IMR-90 (cell line): ENCODE measurements at regions not wholly inside any gene's neighbourhood (a gene's known extent, or its start where the extent isn't known, plus 50 kb on each side); places are given as distances from the start of the nearest gene placed in this dataset.

Experiments
- ATAC-seq: fragments of 200-7000 bp; cut with Tn5 transposase; 2 replicates; pipeline ENCODE4 v1.9.1; 2020; ENCODE audit warnings: low read depth, mild to moderate bottlenecking, moderate library complexity
- BruUV-seq: library from RNA; stranded (reverse); fragments of 400-500 nt; replicated peaks from 2 replicates; lab custom pipeline; 2021; lab: Mats Ljungman, UMichigan
- CTCF ChIA-PET: fragments of 300-600 bp; formaldehyde crosslinking; extraction: SDS; loops from one replicate; lab custom pipeline; 2021; ENCODE audit warnings: antibody characterized with exemption; lab: Yijun Ruan, JAX
- POLR2A ChIA-PET: fragments of 300-600 bp; sonication (Branson Sonifier 250); formaldehyde crosslinking; loops from one replicate; lab custom pipeline; 2022; ENCODE audit warnings: antibody characterized with exemption; ENCODE audit not compliant: unreplicated experiment; lab: Charles Lee
- DNase-seq: peaks from one replicate; pipeline ENCODE4 v3.0.0; 2013
- H2AFZ ChIP-seq: replicated peaks from 2 replicates; pipeline ENCODE3; 2013; ENCODE audit warnings: low read length, mild to moderate bottlenecking; ENCODE audit not compliant: poor library complexity
- H2AK5ac ChIP-seq: 2 replicates; pipeline ENCODE4 v1.6.1; 2013; ENCODE audit warnings: low read depth, low read length, inconsistent platforms
- H2AK9ac ChIP-seq: replicated peaks from 2 replicates; pipeline ENCODE3; 2013; ENCODE audit warnings: mild to moderate bottlenecking, low read depth, low read length, moderate library complexity; ENCODE audit not compliant: poor library complexity
- H2BK120ac ChIP-seq: 2 replicates; pipeline ENCODE4 v1.6.1; 2013; ENCODE audit warnings: low read depth, low read length, inconsistent platforms
- H2BK15ac ChIP-seq: 3 replicates; pipeline ENCODE4 v1.6.1; 2013; ENCODE audit warnings: low read depth, low read length, inconsistent platforms
- H2BK20ac ChIP-seq: 2 replicates; pipeline ENCODE4 v1.6.1; 2013; ENCODE audit warnings: low read depth, mild to moderate bottlenecking, inconsistent platforms, low read length, moderate library complexity
- H2BK5ac ChIP-seq: 2 replicates; pipeline ENCODE4 v1.6.1; 2013; ENCODE audit warnings: mild to moderate bottlenecking, low read depth, low read length, inconsistent platforms; ENCODE audit not compliant: poor library complexity, severe bottlenecking
- H3K14ac ChIP-seq: replicated peaks from 2 replicates; pipeline ENCODE4 v1.6.1; 2013; ENCODE audit warnings: low read depth, low read length, inconsistent platforms
- H3K18ac ChIP-seq: 2 replicates; pipeline ENCODE4 v1.6.1; 2013; ENCODE audit warnings: low read depth, low read length, control low read depth
- H3K23ac ChIP-seq: 2 replicates; pipeline ENCODE4 v1.6.1; 2013; ENCODE audit warnings: low read depth, low read length, inconsistent platforms
- H3K27ac ChIP-seq: 2 replicates; pipeline ENCODE4 v1.5.1; 2013; ENCODE audit warnings: mild to moderate bottlenecking, control low read depth, low read length; ENCODE audit not compliant: insufficient read depth
- H3K27me3 ChIP-seq: 2 replicates; pipeline ENCODE4 v1.6.1; 2013; ENCODE audit warnings: low read length; ENCODE audit not compliant: control insufficient read depth, insufficient read depth
- H3K36me3 ChIP-seq: 2 replicates; pipeline ENCODE4 v1.6.1; 2013; ENCODE audit warnings: low read length, mixed read lengths; ENCODE audit not compliant: control insufficient read depth, insufficient read depth
- H3K4ac ChIP-seq: 2 replicates; pipeline ENCODE4 v1.6.1; 2013; ENCODE audit warnings: low read depth, low read length, inconsistent platforms
- H3K4me1 ChIP-seq: 2 replicates; pipeline ENCODE4 v1.6.1; 2013; ENCODE audit warnings: low read length, mixed read lengths; ENCODE audit not compliant: control insufficient read depth, insufficient read depth
- H3K4me2 ChIP-seq: 2 replicates; pipeline ENCODE4 v1.6.1; 2013; ENCODE audit warnings: low read depth, mild to moderate bottlenecking, control low read depth, low read length, moderate library complexity
- H3K4me3 ChIP-seq: 2 replicates; pipeline ENCODE4 v1.5.1; 2013; ENCODE audit warnings: low read depth, mild to moderate bottlenecking, control low read depth, low read length, moderate library complexity; ENCODE audit not compliant: insufficient read depth
- H3K56ac ChIP-seq: 2 replicates; pipeline ENCODE4 v1.6.1; 2013; ENCODE audit warnings: low read length, inconsistent platforms; ENCODE audit not compliant: insufficient read depth; ENCODE audit errors: extremely low read depth
- H3K79me1 ChIP-seq, 2 experiments: 2 replicates each; pipeline ENCODE4 v1.6.1; 2013; ENCODE audit warnings: low read length in 2 of 2, inconsistent platforms in 1 of 2, low read depth in 1 of 2
- H3K9ac ChIP-seq: 2 replicates; pipeline ENCODE4 v1.6.1; 2013; ENCODE audit warnings: low read depth, low read length, control low read depth
- H3K9me1 ChIP-seq: 2 replicates; pipeline ENCODE4 v1.6.1; 2013; ENCODE audit warnings: low read length, inconsistent platforms; ENCODE audit not compliant: insufficient read depth
- H3K9me3 ChIP-seq: 2 replicates; pipeline ENCODE4 v1.6.1; 2013; ENCODE audit warnings: low read length; ENCODE audit not compliant: control insufficient read depth, insufficient read depth
- H4K20me1 ChIP-seq: 2 replicates; pipeline ENCODE4 v1.6.1; 2013; ENCODE audit warnings: low read length, inconsistent platforms; ENCODE audit not compliant: insufficient read depth
- H4K5ac ChIP-seq: 2 replicates; pipeline ENCODE4 v1.6.1; 2013; ENCODE audit warnings: mild to moderate bottlenecking, low read depth, low read length, control low read depth
- H4K8ac ChIP-seq, 2 experiments: 2 replicates each; pipeline ENCODE4 v1.6.1; 2013; ENCODE audit warnings: low read depth in 2 of 2, low read length in 2 of 2, control low read depth in 1 of 2, inconsistent platforms in 1 of 2
- H4K91ac ChIP-seq: 2 replicates; pipeline ENCODE4 v1.6.1; 2013; ENCODE audit warnings: low read depth, low read length, inconsistent platforms; ENCODE audit not compliant: insufficient read depth
- BHLHE40 ChIP-seq: fragments of 150-350 bp; IDR thresholded peaks from 2 replicates; pipeline ENCODE4 v1.6.1; 2016; ENCODE audit warnings: mild to moderate bottlenecking, low read depth, low read length
- CHD1 ChIP-seq: IDR thresholded peaks from 2 replicates; pipeline ENCODE4 v1.6.1; 2012; ENCODE audit warnings: low read depth, low read length, improper control_type of control experiment
- CTCF ChIP-seq: conservative IDR thresholded peaks from 2 replicates; pipeline ENCODE4 v1.5.1; 2012; ENCODE audit warnings: mild to moderate bottlenecking, low read depth, low read length, improper control_type of control experiment
- MAFK ChIP-seq: IDR thresholded peaks from 2 replicates; pipeline ENCODE4 v1.6.1; 2012; ENCODE audit warnings: low read depth, low read length, improper control_type of control experiment
- MAZ ChIP-seq: IDR thresholded peaks from 2 replicates; pipeline ENCODE4 v1.6.1; 2012; ENCODE audit warnings: low read depth, mild to moderate bottlenecking, low read length, improper control_type of control experiment, moderate library complexity, borderline replicate concordance
- MXI1 ChIP-seq: IDR thresholded peaks from 2 replicates; pipeline ENCODE4 v1.6.1; 2012; ENCODE audit warnings: low read depth, mild to moderate bottlenecking, low read length, moderate library complexity, borderline replicate concordance
- NFE2L2 ChIP-seq: fragments of 150-350 bp; IDR thresholded peaks from 2 replicates; pipeline ENCODE4 v1.6.1; 2016; ENCODE audit warnings: low read depth, mild to moderate bottlenecking, low read length
- RAD21 ChIP-seq: IDR thresholded peaks from 2 replicates; pipeline ENCODE4 v1.6.1; 2012; ENCODE audit warnings: low read length, improper control_type of control experiment
- RCOR1 ChIP-seq: IDR thresholded peaks from 2 replicates; pipeline ENCODE4 v1.6.1; 2012; ENCODE audit warnings: mild to moderate bottlenecking, low read length, improper control_type of control experiment; ENCODE audit not compliant: insufficient replicate concordance
- RFX5 ChIP-seq: IDR thresholded peaks from 2 replicates; pipeline ENCODE4 v1.8.0; 2012; ENCODE audit warnings: low read depth, mild to moderate bottlenecking, low read length, moderate library complexity
- SMC3 ChIP-seq: fragments of 150-350 bp; IDR thresholded peaks from 2 replicates; pipeline ENCODE4 v1.6.1; 2016; ENCODE audit warnings: low read depth, mild to moderate bottlenecking, antibody characterized with exemption, low read length, moderate library complexity
- WGBS, 2 experiments: methylation state at CpG; one replicate each; pipeline versions ENCODE4 v1.1.5 to v1.1.7; 2013; ENCODE audit warnings: missing lambda C conversion rate in 2 of 2; ENCODE audit not compliant: insufficient read length in 1 of 2; ENCODE audit errors: extremely low coverage in 2 of 2; 5-methylcytosine and 5-hydroxymethylcytosine counted together
- dilution Hi-C: fragments of 300-500 bp; cut with HindIII; formaldehyde crosslinking; loops from one replicate; pipeline ENCODE4 v1.14.3; 2018; ENCODE audit warnings: low sequenced_read_pairs; ENCODE audit not compliant: unreplicated experiment
- in situ Hi-C: fragments of 300-500 bp; cut with MboI; formaldehyde crosslinking; loops from 3 replicates; pipeline ENCODE4 v1.14.3; 2019; ENCODE audit warnings: low sequenced_read_pairs, inconsistent platforms, mixed read lengths
- intact Hi-C: fragments of 100-400 bp; cut with micrococcal nuclease; formaldehyde crosslinking; loops from 2 replicates; pipeline ENCODE4 v1.10.0; 2022

- H4K5ac ChIP-seq = no peak overlapping the region
- H3K4ac ChIP-seq = no peak overlapping the region
- no peak overlapping the region for H3K56ac ChIP-seq
- intact Hi-C loops = no loop called here
- H2BK120ac ChIP-seq = no peak overlapping the region
- H2BK15ac ChIP-seq = no peak overlapping the region
- no peak overlapping the region for H2BK5ac ChIP-seq
- no peaks in the 10 kb centered on the region for H3K36me3 ChIP-seq
- H3K9me3 ChIP-seq = no peaks in the 10 kb centered on the region
- H4K91ac ChIP-seq = no peak overlapping the region
- WGBS, 2 experiments = no CpG with 5 or more reads among the region's 2 CpGs
- H2BK20ac ChIP-seq = no peak overlapping the region
- in situ Hi-C loops = no loop called here
- H3K4me1 ChIP-seq = no peaks in the 10 kb centered on the region
- no peak overlapping the region for H3K23ac ChIP-seq
- TF ChIP-seq BHLHE40 (no peak), MAFK (no peak), NFE2L2 (no peak), CTCF (no peak), MAZ (no peak), RCOR1 (no peak), RAD21 (no peak), SMC3 (no peak), CHD1 (no peak), MXI1 (no peak), RFX5 (no peak)
- POLR2A ChIA-PET = no interaction called here
- DNase-seq (no peak), ATAC-seq (no peak)
- no peak overlapping the region for H4K8ac ChIP-seq
- dilution Hi-C loops = no loop called here
- H3K9ac ChIP-seq = no peak overlapping the region
- no peak overlapping the region for H2AFZ ChIP-seq
- CTCF ChIA-PET = no interaction called here
- H3K18ac ChIP-seq = no peak overlapping the region
- no peak overlapping the region for H3K27ac ChIP-seq
- no peaks in the 10 kb centered on the region; a peak in 2 of 4 replicates for H3K79me1 ChIP-seq
- BruUV-seq = no TSS peak
- no peak overlapping the region for H2AK5ac ChIP-seq
- peaks cover 13% of the 10 kb centered on the region; the same call in 1 of the 2 replicates for H4K20me1 ChIP-seq
- H3K9me1 ChIP-seq = peaks cover 6% of the 10 kb centered on the region; the same call in 1 of the 2 replicates
- H3K27me3 ChIP-seq = no peaks in the 10 kb centered on the region
- no peak overlapping the region for H2AK9ac ChIP-seq
- H3K4me3 ChIP-seq = no peak overlapping the region
- no peak overlapping the region for H3K4me2 ChIP-seq
- no peak overlapping the region for H3K14ac ChIP-seq
These were observed 130.8 kb downstream of the SLC25A47 start for GRCh38 chr14:100453930-100454329.
